Activated CD8-positive, alpha-beta memory T cell treated with anti-CD3 and anti-CD28 coated beads, Interleukin-2, amount 10 ng/mL, durations not matched to agents 7 days and 5 days (primary cell): ENCODE measurements at regions not wholly inside any gene's neighbourhood (a gene's known extent, or its start where the extent isn't known, plus 50 kb on each side); places are given as distances from the start of the nearest gene placed in this dataset.

Experiments used
- ATAC-seq: fragments of 150-1000 bp; cut with Tn5 transposase; one replicate; pipeline ENCODE4 v1.10.0; 2021; ENCODE audit warnings: moderate library complexity
- CTCF ChIA-PET: fragments of 350-600 bp; sonication (Branson Sonifier 250); formaldehyde crosslinking; loops from one replicate; lab custom pipeline; 2021; ENCODE audit warnings: antibody characterized with exemption; lab: Charles Lee
- DNase-seq: peaks from one replicate; pipeline ENCODE4 v3.0.0-alpha.2; 2020
- H3K27ac Mint-ChIP-seq: one replicate; pipeline ENCODE4 v1.8.0; 2021; ENCODE audit warnings: mild to moderate bottlenecking, mixed read lengths
- H3K27me3 Mint-ChIP-seq: one replicate; pipeline ENCODE4 v1.8.0; 2021; ENCODE audit warnings: mixed read lengths
- H3K36me3 Mint-ChIP-seq: one replicate; pipeline ENCODE4 v1.8.0; 2021; ENCODE audit warnings: mild to moderate bottlenecking, mixed read lengths
- H3K4me1 Mint-ChIP-seq: one replicate; pipeline ENCODE4 v1.8.0; 2021; ENCODE audit warnings: mixed read lengths
- H3K4me3 Mint-ChIP-seq: one replicate; pipeline ENCODE4 v1.8.0; 2021; ENCODE audit warnings: mild to moderate bottlenecking, moderate library complexity, mixed read lengths
- H3K9me3 Mint-ChIP-seq: one replicate; pipeline ENCODE4 v1.8.0; 2022; ENCODE audit warnings: low read depth, mixed read lengths

DNA sequence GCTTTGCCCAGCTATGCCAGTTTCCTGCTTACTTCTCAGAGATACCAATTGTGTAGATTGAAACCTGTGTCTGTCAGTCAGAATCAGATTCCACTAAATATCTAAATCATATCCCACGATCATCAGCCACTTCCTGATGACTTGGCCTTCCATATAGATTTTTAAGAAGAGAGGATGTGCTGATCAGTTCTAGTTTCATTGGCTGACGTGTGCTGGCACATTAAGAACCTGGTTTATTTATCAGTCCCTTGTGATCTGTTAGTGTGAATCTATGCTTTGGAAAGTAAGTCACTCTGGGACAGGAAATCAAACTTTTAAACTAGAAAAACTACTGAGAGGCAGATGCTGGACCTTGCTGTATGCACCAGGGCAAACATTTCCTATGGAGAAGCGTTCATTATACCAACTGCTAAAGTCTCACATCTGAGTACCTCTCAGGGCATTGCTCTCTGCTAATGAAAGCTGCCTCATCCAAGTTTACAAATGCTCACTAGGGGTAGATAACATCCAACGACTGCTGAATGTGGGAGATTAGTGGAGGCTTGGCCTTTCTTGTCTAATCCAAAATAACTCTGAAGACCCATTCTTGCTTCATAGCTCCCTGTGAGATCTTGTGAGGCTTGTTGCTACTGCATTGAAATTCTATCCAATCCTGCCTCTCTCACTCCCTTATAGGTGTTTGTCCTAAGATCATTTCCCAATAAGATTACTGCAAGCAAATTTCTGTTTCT is 109.1 kb downstream of the ARL4A start:
- Mint-ChIP-seq H3K4me1 (peaks cover 13% of the 10 kb centered on the region), H3K36me3 (peaks cover 1% of the 10 kb centered on the region), H3K27me3 (no peaks in the 10 kb centered on the region), H3K4me3 (no peak overlapping the region), H3K27ac (peak overlapping the region; percentile 62), H3K9me3 (no peaks in the 10 kb centered on the region)
- no peak for DNase-seq
- peak; percentile 33 for ATAC-seq
- CTCF ChIA-PET: interaction anchor here (1.4 kb wide), 1 partner anchor 110 kb away, joined by 4 read pairs; the partner anchor contains the start of gene ARL4A

DNA sequence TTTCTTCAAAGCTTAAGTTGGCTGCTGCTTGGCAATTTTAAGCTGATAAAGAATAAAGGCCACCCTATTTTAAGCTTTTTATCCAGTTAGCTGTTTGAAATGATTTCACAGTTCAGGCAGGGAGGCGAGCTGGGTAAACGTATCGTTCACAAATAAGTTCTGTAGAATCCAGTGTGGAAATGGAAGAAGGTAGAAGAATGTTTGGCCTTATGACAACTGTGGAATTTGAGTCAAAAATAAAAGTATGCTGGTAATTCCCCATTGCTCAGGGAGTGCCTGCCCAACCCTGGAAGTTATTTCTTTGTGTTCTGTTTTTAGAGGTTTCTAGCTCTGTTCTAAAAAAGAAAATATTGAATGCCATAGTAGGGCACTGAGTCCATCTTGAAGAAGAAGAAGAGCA is 113.1 kb downstream of the ARL4A start:
- H3K27ac Mint-ChIP-seq: no peak overlapping the region
- no peaks in the 10 kb centered on the region for H3K36me3 Mint-ChIP-seq

DNA sequence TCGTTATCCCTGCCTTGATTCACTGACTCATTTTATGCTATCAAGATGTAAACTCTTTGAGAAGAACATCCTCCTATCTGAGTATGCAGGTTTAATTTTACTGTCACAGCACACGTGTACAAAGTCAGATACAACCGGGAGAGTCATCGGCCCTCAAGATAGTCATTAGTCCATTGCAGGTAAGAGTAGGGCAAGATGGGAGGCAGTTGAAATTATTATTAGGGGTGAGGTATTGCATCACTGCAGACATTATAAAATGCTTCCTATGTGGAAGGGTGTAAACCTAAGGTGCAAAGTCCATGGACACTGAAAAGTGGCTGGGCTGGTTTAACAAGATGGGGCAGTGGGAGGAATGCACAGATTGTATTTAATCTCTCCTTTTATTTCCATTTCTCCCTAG is 113.7 kb downstream of the ARL4A start:
- DNase-seq: no peak
- Mint-ChIP-seq H3K4me3 (no peak overlapping the region), H3K27ac (no peak overlapping the region), H3K9me3 (no peaks in the 10 kb centered on the region), H3K36me3 (no peaks in the 10 kb centered on the region), H3K4me1 (peaks cover 13% of the 10 kb centered on the region), H3K27me3 (no peaks in the 10 kb centered on the region)
- no peak for ATAC-seq
- CTCF ChIA-PET: no interaction called here

More for the DNA sequence above, 113.1 kb downstream of the ARL4A start:
- Mint-ChIP-seq H3K9me3 (no peaks in the 10 kb centered on the region), H3K4me3 (no peak overlapping the region), H3K4me1 (peaks cover 13% of the 10 kb centered on the region), H3K27me3 (no peaks in the 10 kb centered on the region)
- DNase-seq: no peak
- no peak for ATAC-seq
- CTCF ChIA-PET: interaction anchor here (1.1 kb wide), 1 partner anchor 114 kb away, joined by 3 read pairs; no protein-coding TSS in a partner anchor

DNA sequence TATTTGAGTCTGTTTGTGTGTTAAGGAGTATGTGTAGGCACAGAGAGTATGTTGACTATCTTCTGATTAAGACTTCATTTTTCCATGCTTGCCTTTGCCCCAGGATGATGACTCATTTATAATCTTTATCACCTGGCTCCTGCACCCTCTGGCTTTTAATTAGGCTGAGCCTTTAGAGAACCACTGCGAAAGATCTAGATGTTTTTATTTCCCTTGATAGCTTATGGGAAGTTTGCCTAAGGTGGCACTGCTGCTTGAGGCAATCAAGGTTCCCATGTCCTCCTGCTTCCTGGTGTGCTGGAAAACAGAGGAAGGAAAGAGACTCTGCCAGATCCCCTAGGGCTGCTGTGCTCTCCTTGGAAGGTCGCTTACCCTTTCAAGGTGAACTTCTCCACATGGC is 114.6 kb downstream of the ARL4A start:
- DNase-seq: no peak
- Mint-ChIP-seq H3K27ac (no peak overlapping the region), H3K27me3 (no peaks in the 10 kb centered on the region), H3K4me3 (no peak overlapping the region), H3K9me3 (no peaks in the 10 kb centered on the region), H3K36me3 (no peaks in the 10 kb centered on the region), H3K4me1 (peaks cover 4% of the 10 kb centered on the region)
- ATAC-seq: no peak
- CTCF ChIA-PET: no interaction called here

DNA sequence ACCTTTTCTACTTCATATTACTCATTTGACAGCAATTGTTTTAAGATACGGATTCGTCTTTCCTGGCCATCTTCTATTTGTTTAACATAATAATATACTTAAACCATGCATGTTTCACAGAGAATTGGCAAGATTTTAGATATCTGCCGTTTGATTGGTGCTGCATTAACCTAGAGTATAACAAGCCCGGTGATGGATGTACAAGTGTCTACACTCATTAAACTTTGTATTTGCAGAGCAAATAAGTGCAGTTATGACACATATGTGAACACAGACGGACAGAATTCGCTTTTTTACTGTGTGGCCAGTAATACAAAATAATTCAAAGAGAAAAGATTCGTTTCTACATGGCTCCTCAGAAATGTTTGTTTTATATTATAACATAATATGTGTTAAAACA is 116.1 kb downstream of the ARL4A start:
- Mint-ChIP-seq H3K4me1 (peaks cover 3% of the 10 kb centered on the region), H3K36me3 (no peaks in the 10 kb centered on the region), H3K27ac (no peak overlapping the region), H3K9me3 (no peaks in the 10 kb centered on the region), H3K4me3 (no peak overlapping the region), H3K27me3 (no peaks in the 10 kb centered on the region)
- DNase-seq (no peak), ATAC-seq (no peak)
- CTCF ChIA-PET: no interaction called here

DNA sequence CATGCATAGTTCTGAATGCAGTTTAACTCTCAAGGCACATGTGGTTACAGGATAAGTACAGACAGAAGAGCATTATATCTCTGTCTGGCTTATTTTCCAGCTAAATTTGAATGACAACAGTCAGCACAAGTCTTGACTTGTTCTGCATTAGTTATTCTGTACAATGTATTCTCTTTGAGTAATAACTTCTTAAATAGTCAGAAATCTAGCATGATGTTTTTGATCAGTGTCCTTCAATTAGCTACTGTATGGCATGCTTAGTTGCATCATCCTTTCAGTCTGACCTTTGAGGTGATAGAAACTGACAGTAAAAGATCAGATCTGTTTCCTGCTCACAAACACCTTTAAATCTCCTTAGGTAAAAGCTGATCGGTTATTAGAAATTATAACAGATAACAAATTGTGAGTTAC is 118.1 kb downstream of the ARL4A start:
- Mint-ChIP-seq H3K36me3 (no peaks in the 10 kb centered on the region), H3K4me1 (peaks cover 3% of the 10 kb centered on the region), H3K9me3 (no peaks in the 10 kb centered on the region), H3K4me3 (no peak overlapping the region), H3K27me3 (no peaks in the 10 kb centered on the region), H3K27ac (no peak overlapping the region)
- ATAC-seq (no peak), DNase-seq (no peak)
- CTCF ChIA-PET: no interaction called here

DNA sequence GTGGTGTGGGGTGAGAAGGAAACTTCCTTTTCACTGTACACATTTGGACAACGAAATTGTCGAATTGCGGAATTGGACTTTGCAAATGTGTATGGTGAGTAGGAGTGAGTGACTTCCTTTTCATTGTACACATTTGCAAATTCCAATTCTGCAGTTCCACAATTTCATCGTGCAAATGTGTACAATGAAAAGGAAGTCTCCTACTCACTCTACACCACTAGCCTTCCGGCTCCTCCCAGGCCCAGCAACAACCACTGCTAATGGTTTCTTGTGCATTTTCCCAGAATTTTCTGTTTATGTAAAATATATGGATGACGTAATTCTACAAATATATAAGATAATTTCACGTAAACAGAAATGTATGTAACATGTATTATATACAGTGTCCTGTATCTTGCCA is 118.5 kb downstream of the ARL4A start:
- H3K27me3 Mint-ChIP-seq: no peaks in the 10 kb centered on the region
- DNase-seq: no peak
- CTCF ChIA-PET: no interaction called here
- no peaks in the 10 kb centered on the region for H3K9me3 Mint-ChIP-seq
- H3K27ac Mint-ChIP-seq: no peak overlapping the region
- H3K4me1 Mint-ChIP-seq: peaks cover 3% of the 10 kb centered on the region
- no peak overlapping the region for H3K4me3 Mint-ChIP-seq
- no peak for ATAC-seq
- no peaks in the 10 kb centered on the region for H3K36me3 Mint-ChIP-seq

DNA sequence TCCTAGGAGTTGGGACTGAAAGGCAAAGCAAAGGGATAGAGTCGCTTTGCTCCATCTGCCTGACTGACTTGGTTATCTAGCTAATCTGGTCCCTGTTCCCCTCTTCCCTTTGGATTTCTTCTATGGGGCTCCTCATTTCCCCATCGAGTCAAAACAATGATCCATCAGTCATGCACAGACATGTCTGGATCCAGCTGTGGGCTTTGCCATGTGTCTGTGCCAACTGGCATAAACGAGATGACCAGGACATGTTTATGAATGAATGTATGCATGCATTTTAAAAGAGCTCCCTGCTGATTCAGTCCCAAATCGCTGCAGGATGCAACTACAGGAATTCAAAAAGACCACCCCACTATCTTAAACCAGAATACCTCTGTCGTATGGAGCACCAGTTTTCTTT is 122.0 kb downstream of the ARL4A start:
- no peaks in the 10 kb centered on the region for H3K36me3 Mint-ChIP-seq

DNA sequence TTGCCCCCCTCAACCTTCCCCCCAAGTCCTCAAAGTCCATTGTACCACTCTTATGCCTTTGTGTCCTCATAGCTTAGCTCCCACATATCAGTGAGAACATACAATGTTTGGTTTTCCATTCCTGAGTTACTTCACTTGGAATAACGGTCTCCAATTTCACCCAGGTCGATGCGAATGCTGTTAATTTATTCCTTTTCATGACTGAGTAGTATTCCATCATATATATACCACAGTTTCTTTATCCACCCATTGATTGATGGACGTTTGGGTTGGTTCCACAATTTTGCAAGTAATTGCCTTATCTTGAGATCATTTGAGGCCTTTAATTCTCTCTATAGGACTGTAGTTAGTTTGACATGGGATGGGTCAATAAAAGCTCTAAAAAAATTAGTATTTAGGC is 124.7 kb downstream of the ARL4A start:
- no peaks in the 10 kb centered on the region for H3K36me3 Mint-ChIP-seq
- CTCF ChIA-PET: no interaction called here
- no peak for DNase-seq
- no peaks in the 10 kb centered on the region for H3K4me1 Mint-ChIP-seq
- H3K4me3 Mint-ChIP-seq: no peak overlapping the region
- no peak for ATAC-seq
- no peak overlapping the region for H3K27ac Mint-ChIP-seq
- H3K9me3 Mint-ChIP-seq: peaks cover 3% of the 10 kb centered on the region
- H3K27me3 Mint-ChIP-seq: no peaks in the 10 kb centered on the region

More for the DNA sequence above, 122.0 kb downstream of the ARL4A start:
- Mint-ChIP-seq H3K27ac (no peak overlapping the region), H3K4me3 (no peak overlapping the region), H3K4me1 (peaks cover 3% of the 10 kb centered on the region), H3K27me3 (no peaks in the 10 kb centered on the region), H3K9me3 (peaks cover 3% of the 10 kb centered on the region)
- no peak for DNase-seq
- CTCF ChIA-PET: no interaction called here
- no peak for ATAC-seq

DNA sequence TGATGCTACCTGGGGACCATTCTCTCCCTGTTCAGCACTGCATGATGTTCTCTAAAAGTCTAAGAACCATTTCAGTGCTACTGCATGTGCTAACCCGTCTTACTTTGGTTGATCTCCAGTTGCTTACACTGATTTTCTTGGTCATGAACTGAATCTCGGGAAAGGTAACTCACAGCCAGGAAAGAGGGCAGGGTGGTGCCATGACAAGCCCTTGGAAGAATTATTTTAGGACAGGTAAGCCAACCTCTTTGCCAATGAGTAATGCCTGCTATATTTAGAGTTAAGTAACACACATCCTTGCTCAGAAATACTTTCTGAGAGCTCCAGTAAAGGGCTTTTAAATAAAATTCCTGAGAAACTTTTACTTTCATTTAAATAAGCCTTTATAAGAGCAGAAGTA is 126.7 kb downstream of the ARL4A start:
- H3K27ac Mint-ChIP-seq: no peak overlapping the region
- CTCF ChIA-PET: no interaction called here
- H3K4me3 Mint-ChIP-seq: no peak overlapping the region
- H3K4me1 Mint-ChIP-seq: no peaks in the 10 kb centered on the region
- DNase-seq (no peak), ATAC-seq (no peak)
- peaks cover 3% of the 10 kb centered on the region for H3K9me3 Mint-ChIP-seq
- peaks cover under 1% of the 10 kb centered on the region for H3K27me3 Mint-ChIP-seq
- no peaks in the 10 kb centered on the region for H3K36me3 Mint-ChIP-seq

DNA sequence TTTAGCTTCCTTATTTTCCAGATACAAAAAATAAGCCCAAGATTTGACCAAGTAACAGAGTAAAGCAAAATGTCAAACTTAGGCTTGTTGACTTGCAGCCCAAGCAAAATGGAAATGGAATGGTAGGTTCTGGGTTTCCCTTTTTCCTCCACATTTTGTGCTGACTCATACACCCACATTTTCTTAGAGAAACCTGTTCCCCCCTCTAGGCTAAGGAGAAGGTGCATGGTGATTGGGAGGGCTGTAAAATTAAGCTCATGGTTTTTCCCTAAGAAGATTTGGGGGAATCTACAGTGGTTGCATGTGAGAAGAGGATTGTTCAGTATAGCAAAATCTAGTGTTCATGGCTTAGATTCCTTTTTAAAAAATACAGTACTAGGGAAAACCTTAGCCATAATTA is 127.4 kb downstream of the ARL4A start:
- ATAC-seq (no peak), DNase-seq (no peak)
- peaks cover 3% of the 10 kb centered on the region for H3K27me3 Mint-ChIP-seq
- no peak overlapping the region for H3K27ac Mint-ChIP-seq
- H3K9me3 Mint-ChIP-seq: peaks cover 3% of the 10 kb centered on the region
- no peaks in the 10 kb centered on the region for H3K36me3 Mint-ChIP-seq
- no peak overlapping the region for H3K4me3 Mint-ChIP-seq
- no peaks in the 10 kb centered on the region for H3K4me1 Mint-ChIP-seq
- CTCF ChIA-PET: no interaction called here

DNA sequence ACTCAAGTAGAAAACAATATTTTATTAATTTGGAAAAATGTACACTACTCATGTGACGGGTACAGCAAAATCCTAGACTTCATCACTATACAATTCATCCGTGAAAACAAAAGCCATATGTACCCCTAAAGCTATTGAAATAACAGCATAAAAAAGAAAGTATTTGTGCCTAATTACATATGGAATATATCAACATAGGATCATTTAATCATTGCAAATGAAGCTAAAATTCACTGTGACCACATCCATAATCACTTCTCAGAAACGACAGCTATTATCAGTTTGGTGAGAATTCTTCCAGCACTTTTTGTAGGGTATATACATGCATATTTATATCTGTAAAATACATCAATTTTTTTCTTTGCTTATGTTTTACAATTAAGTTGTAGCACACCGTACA is 128.0 kb downstream of the ARL4A start:
- no peak for DNase-seq
- H3K4me3 Mint-ChIP-seq: no peak overlapping the region
- H3K27ac Mint-ChIP-seq: no peak overlapping the region
- no peaks in the 10 kb centered on the region for H3K4me1 Mint-ChIP-seq
- no peaks in the 10 kb centered on the region for H3K36me3 Mint-ChIP-seq
- CTCF ChIA-PET: no interaction called here
- H3K27me3 Mint-ChIP-seq: peaks cover 3% of the 10 kb centered on the region
- peaks cover 3% of the 10 kb centered on the region for H3K9me3 Mint-ChIP-seq
- no peak for ATAC-seq

DNA sequence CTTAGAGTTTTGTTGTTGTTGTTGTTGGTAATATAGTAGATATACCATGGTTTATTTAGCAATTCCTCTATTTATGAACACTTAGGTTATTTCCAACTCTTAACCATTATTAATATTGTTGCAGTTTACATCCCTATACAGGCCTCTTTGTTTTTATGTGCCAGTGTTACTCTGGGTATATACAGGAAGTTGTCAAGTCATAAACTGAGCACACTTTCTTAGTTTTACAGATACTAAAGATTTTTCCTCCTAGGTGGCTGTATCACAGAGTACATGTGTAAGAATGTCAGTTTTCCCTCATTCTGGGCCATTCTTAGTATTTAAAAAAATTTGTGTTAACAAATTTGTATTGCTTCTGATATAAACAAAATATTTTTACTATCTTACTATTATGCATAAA is 128.4 kb downstream of the ARL4A start:
- CTCF ChIA-PET: no interaction called here
- no peaks in the 10 kb centered on the region for H3K36me3 Mint-ChIP-seq
- ATAC-seq: no peak

DNA sequence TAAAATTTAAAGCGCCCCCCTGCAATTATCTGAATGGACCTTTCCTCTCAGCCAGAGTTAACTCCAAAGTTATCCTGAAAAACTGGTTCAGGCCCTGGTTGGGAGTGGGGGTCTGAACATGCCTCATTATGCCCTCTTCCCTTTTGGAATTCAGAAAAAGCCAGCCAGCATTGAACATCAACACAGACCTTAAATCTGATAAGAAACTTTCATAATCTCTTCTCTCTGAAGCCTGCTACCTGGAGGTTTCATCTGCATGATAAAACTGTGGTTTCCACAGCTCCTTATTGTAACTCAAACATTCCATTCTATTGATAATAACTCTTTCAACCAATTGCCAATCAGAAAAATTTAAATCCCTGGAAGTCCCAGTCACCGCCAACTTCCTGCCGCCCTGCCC is 133.3 kb downstream of the ARL4A start:
- Mint-ChIP-seq H3K4me3 (no peak overlapping the region), H3K9me3 (no peaks in the 10 kb centered on the region), H3K27ac (no peak overlapping the region), H3K27me3 (peaks cover 7% of the 10 kb centered on the region), H3K4me1 (no peaks in the 10 kb centered on the region), H3K36me3 (no peaks in the 10 kb centered on the region)
- ATAC-seq (no peak), DNase-seq (no peak)
- CTCF ChIA-PET: interaction anchor here (1.0 to 1.4 kb wide), 2 partner anchors 134 to 146 kb away, joined by 3 to 4 read pairs; partner anchors contain the start of gene ARL4A

More for the DNA sequence above, 128.4 kb downstream of the ARL4A start:
- Mint-ChIP-seq H3K27ac (no peak overlapping the region), H3K4me3 (no peak overlapping the region), H3K9me3 (peaks cover 3% of the 10 kb centered on the region), H3K27me3 (peaks cover 3% of the 10 kb centered on the region), H3K4me1 (no peaks in the 10 kb centered on the region)
- no peak for DNase-seq
